Endothelial cell of umbilical vein (primary cell): ENCODE measurements at regions not wholly inside any gene's neighbourhood (a gene's known extent, or its start where the extent isn't known, plus 50 kb on each side); places are given as distances from the start of the nearest gene placed in this dataset.

Experiments used
- BruUV-seq: library from RNA; stranded (reverse); fragments of 400-500 nt; replicated peaks from 2 replicates; lab custom pipeline; 2021; lab: Mats Ljungman, UMichigan
- CTCF ChIA-PET: fragments of 300-600, 350-600 bp; sonication (Branson Sonifier 250); formaldehyde crosslinking; loops from one replicate; lab custom pipeline; 2021; ENCODE audit warnings: antibody characterized with exemption, inconsistent platforms; lab: Charles Lee
- POLR2A ChIA-PET: fragments of 300-600, 350-600 bp; sonication (Branson Sonifier 250); formaldehyde crosslinking; loops from one replicate; lab custom pipeline; 2021; ENCODE audit warnings: antibody characterized with exemption, inconsistent platforms; lab: Charles Lee
- DNase-seq: peaks from one replicate; pipeline ENCODE4 v3.0.0-alpha.2; 2011; ENCODE audit warnings: low read depth, low spot score
- FAIRE-seq: peaks from 2 replicates; lab custom pipeline; 2011; peaks lifted over from hg19 to GRCh38; lab: Jason Lieb, UNC
- H2AFZ ChIP-seq: 2 replicates; pipeline ENCODE4 v1.6.0; 2012; ENCODE audit warnings: low read depth, low read length, control low read depth, inconsistent platforms
- H3K27ac ChIP-seq: 2 replicates; pipeline ENCODE4 v1.5.1; 2011; ENCODE audit warnings: low read depth, mild to moderate bottlenecking, control low read depth, low read length, moderate library complexity; ENCODE audit not compliant: insufficient read depth
- H3K27me3 ChIP-seq, 2 experiments: 2 replicates each; pipeline versions ENCODE4 v1.6.0 to v1.6.1; 2011; ENCODE audit warnings: low read length in 2 of 2, mixed read lengths in 1 of 2; ENCODE audit not compliant: control insufficient read depth in 2 of 2, insufficient read depth in 2 of 2
- H3K36me3 ChIP-seq, 2 experiments: 2 replicates in 1 of 2; 3 replicates in 1 of 2; pipeline ENCODE4 v1.5.1; 2011; ENCODE audit warnings: low read length in 2 of 2, mild to moderate bottlenecking in 1 of 2, moderate library complexity in 1 of 2; ENCODE audit not compliant: control insufficient read depth in 2 of 2, insufficient read depth in 2 of 2; ENCODE audit errors: extremely low read depth in 1 of 2
- H3K4me1 ChIP-seq: 3 replicates; pipeline ENCODE4 v1.5.1; 2011; ENCODE audit warnings: mild to moderate bottlenecking, low read length; ENCODE audit not compliant: control insufficient read depth, insufficient read depth; ENCODE audit errors: extremely low read depth
- H3K4me2 ChIP-seq: 2 replicates; pipeline ENCODE4 v1.6.1; 2011; ENCODE audit warnings: low read length, control low read depth, mixed read lengths; ENCODE audit not compliant: insufficient read depth
- H3K4me3 ChIP-seq, 3 experiments: fragments of 200-600 bp in 1 of 3; sonication (generic), shearing (Covaris generic) in 1 of 3; replicated peaks in 1 of 3; 2 replicates each; pipeline ENCODE4 v1.5.1; 2011 to 2016; ENCODE audit warnings: control low read depth in 3 of 3, low read length in 3 of 3, mild to moderate bottlenecking in 2 of 3, inconsistent platforms in 1 of 3, low read depth in 1 of 3, moderate library complexity in 1 of 3; ENCODE audit not compliant: insufficient read depth in 1 of 3
- H3K79me2 ChIP-seq: 2 replicates; pipeline ENCODE4 v1.6.0; 2012; ENCODE audit warnings: low read length, inconsistent platforms; ENCODE audit not compliant: control insufficient read depth, insufficient read depth
- H3K9ac ChIP-seq: replicated peaks from 2 replicates; pipeline ENCODE3; 2011; ENCODE audit warnings: low read length, control low read depth; ENCODE audit not compliant: insufficient read depth; ENCODE audit errors: extremely low read depth
- H3K9me1 ChIP-seq: replicated peaks from 3 replicates; pipeline ENCODE4 v1.6.0; 2011; ENCODE audit warnings: mild to moderate bottlenecking, low read length; ENCODE audit not compliant: control insufficient read depth, insufficient read depth; ENCODE audit errors: extremely low read depth
- H3K9me3 ChIP-seq: replicated peaks from 2 replicates; pipeline ENCODE4 v1.5.1; 2012; ENCODE audit warnings: low read length, inconsistent platforms; ENCODE audit not compliant: control insufficient read depth, insufficient read depth
- H4K20me1 ChIP-seq: replicated peaks from 2 replicates; pipeline ENCODE3; 2011; ENCODE audit warnings: mild to moderate bottlenecking, low read length; ENCODE audit not compliant: control insufficient read depth, insufficient read depth; ENCODE audit errors: extremely low read depth
- CTCF ChIP-seq, 2 donors: IDR thresholded peaks; 1 replicate in 1 of 2; 2 replicates in 1 of 2; pipeline ENCODE4 v1.5.1; 2011; ENCODE audit warnings: low read length in 2 of 2, mild to moderate bottlenecking in 2 of 2, moderate library complexity in 2 of 2, control low read depth in 1 of 2, inconsistent platforms in 1 of 2, low read depth in 1 of 2; ENCODE audit not compliant: insufficient read depth in 1 of 2; ENCODE audit errors: extremely low read depth in 1 of 2
- EZH2 ChIP-seq: IDR thresholded peaks from 2 replicates; pipeline ENCODE4 v1.6.1; 2012; ENCODE audit warnings: borderline replicate concordance, low read depth, mild to moderate bottlenecking, moderate library complexity, low read length, inconsistent platforms; ENCODE audit not compliant: severe bottlenecking
- FOS ChIP-seq: IDR thresholded peaks from 2 replicates; pipeline ENCODE4 v1.6.1; 2011; ENCODE audit warnings: mild to moderate bottlenecking, low read length, moderate library complexity, borderline replicate concordance; ENCODE audit not compliant: insufficient read depth
- GATA2 ChIP-seq: IDR thresholded peaks from 2 replicates; pipeline ENCODE4 v1.7.0; 2011; ENCODE audit warnings: low read depth, mild to moderate bottlenecking, moderate library complexity, mixed read lengths, low read length; ENCODE audit not compliant: insufficient read length, insufficient read depth
- JUN ChIP-seq: IDR thresholded peaks from 2 replicates; pipeline ENCODE4 v1.6.1; 2011; ENCODE audit warnings: borderline replicate concordance, low read depth; ENCODE audit not compliant: insufficient read length, insufficient read depth
- MAX ChIP-seq: IDR thresholded peaks from 2 replicates; pipeline ENCODE4 v1.6.1; 2011; ENCODE audit not compliant: insufficient read depth, insufficient read length
- MYC ChIP-seq: IDR thresholded peaks from one replicate; pipeline ENCODE4 v1.6.1; 2011; ENCODE audit warnings: mild to moderate bottlenecking, low read depth, low read length
- POLR2A ChIP-seq: IDR thresholded peaks from 2 replicates; pipeline ENCODE4 v1.6.1; 2012; ENCODE audit warnings: low read depth, mild to moderate bottlenecking, control low read depth, low read length
- POLR2AphosphoS5 ChIP-seq: IDR thresholded peaks from 2 replicates; pipeline ENCODE4 v1.6.1; 2012; ENCODE audit warnings: low read depth, mild to moderate bottlenecking, control low read depth, low read length, moderate library complexity; ENCODE audit not compliant: insufficient read depth
- dilution Hi-C: fragments of 300-500 bp; cut with MboI; formaldehyde crosslinking; loops from one replicate; pipeline ENCODE4 v1.15.0; 2019; ENCODE audit warnings: low sequenced_read_pairs; ENCODE audit not compliant: extremely low pct_ligation_motif_present
- intact Hi-C: fragments of 100-400 bp; cut with micrococcal nuclease; formaldehyde crosslinking; loops from one replicate; pipeline ENCODE4 v1.10.0; 2022

GRCh38 chr1:30068787-30069472, 654.5 kb downstream of the MATN1 start:
- dilution Hi-C loops (no loop called here), intact Hi-C loops (no loop called here)
- Histone ChIP-seq H3K27ac (no peak overlapping the region), H3K79me2 (no peaks in the 10 kb centered on the region), H3K36me3 (no peaks in the 10 kb centered on the region), H3K9ac (no peak overlapping the region), H2AFZ (no peak overlapping the region), H3K9me3 (no peaks in the 10 kb centered on the region), H3K4me3 (no peak overlapping the region), H4K20me1 (no peaks in the 10 kb centered on the region), H3K4me2 (no peak overlapping the region), H3K4me1 (no peaks in the 10 kb centered on the region), H3K9me1 (no peaks in the 10 kb centered on the region), H3K27me3 (no peaks in the 10 kb centered on the region)
- no peak for DNase-seq
- TF ChIP-seq EZH2 (no peak), CTCF (IDR thresholded peaks at IDR 0.05; ENCODE audit: extremely low read depth in 1 of 2, insufficient read depth in 1 of 2, low read depth in 1 of 2, low read length in 2 of 2) (no peak), POLR2A (no peak), POLR2AphosphoS5 (no peak), GATA2 (no peak), JUN (no peak)
- no peak for FAIRE-seq
- CTCF ChIA-PET = no interaction called here
- POLR2A ChIA-PET = no interaction called here
- no TSS peak for BruUV-seq

- Histone ChIP-seq H3K79me2 (no peaks in the 10 kb centered on the region), H3K4me2 (no peak overlapping the region), H3K9me1 (no peaks in the 10 kb centered on the region), H3K9me3 (no peaks in the 10 kb centered on the region), H3K36me3 (no peaks in the 10 kb centered on the region), H3K27me3 (no peaks in the 10 kb centered on the region), H4K20me1 (no peaks in the 10 kb centered on the region), H3K27ac (no peak overlapping the region), H3K4me1 (no peaks in the 10 kb centered on the region), H3K4me3 (no peak overlapping the region), H2AFZ (no peak overlapping the region), H3K9ac (no peak overlapping the region)
- no TSS peak for BruUV-seq
- FAIRE-seq (no peak), DNase-seq (no peak)
- ChIA-PET CTCF (no interaction called here), POLR2A (no interaction called here)
- dilution Hi-C loops = no loop called here
- TF ChIP-seq FOS (no peak), MYC (no peak), EZH2 (no peak), MAX (no peak), POLR2AphosphoS5 (no peak), POLR2A (no peak)
- intact Hi-C loops = no loop called here
Measured at GRCh38 chr1:30064547-30064946, 658.8 kb downstream of the MATN1 start.
